C4-2B (cell line): ENCODE measurements at regions not wholly inside any gene's neighbourhood (a gene's known extent, or its start where the extent isn't known, plus 50 kb on each side); places are given as distances from the start of the nearest gene placed in this dataset.

ENCODE experiments used
- H3K27ac ChIP-seq: fragments of 450-650 bp; 2 replicates; pipeline ENCODE4 v1.5.1; 2017
- CTCF ChIP-seq: fragments of 450-650 bp; conservative IDR thresholded peaks from 2 replicates; pipeline ENCODE4 v1.5.1; 2017; ENCODE audit warnings: mild to moderate bottlenecking
- ZFX ChIP-seq: fragments of 450-650 bp; IDR thresholded peaks from 2 replicates; pipeline ENCODE4 v1.6.1; 2017

GRCh38 chr17:14815079-14815478, 450.0 kb downstream of the PMP22 start:
- no peak overlapping the region for H3K27ac ChIP-seq
- TF ChIP-seq ZFX (no peak), CTCF (no peak)

GRCh38 chr17:14813649-14814370, 451.3 kb downstream of the PMP22 start:
- H3K27ac ChIP-seq, result no peak overlapping the region
- TF ChIP-seq ZFX (no peak), CTCF (peak; percentile 42)

- H3K27ac ChIP-seq, result no peak overlapping the region
- TF ChIP-seq ZFX (no peak), CTCF (no peak)
Measured at GRCh38 chr17:14808425-14808824, 456.7 kb downstream of the PMP22 start.

- TF ChIP-seq ZFX, result no peak
- 0 out of 2 replicates have a peak, but pooled peaks have one; percentile 4 for TF ChIP-seq CTCF
Measured at GRCh38 chr17:14805348-14805747, 459.8 kb downstream of the PMP22 start.

DNA sequence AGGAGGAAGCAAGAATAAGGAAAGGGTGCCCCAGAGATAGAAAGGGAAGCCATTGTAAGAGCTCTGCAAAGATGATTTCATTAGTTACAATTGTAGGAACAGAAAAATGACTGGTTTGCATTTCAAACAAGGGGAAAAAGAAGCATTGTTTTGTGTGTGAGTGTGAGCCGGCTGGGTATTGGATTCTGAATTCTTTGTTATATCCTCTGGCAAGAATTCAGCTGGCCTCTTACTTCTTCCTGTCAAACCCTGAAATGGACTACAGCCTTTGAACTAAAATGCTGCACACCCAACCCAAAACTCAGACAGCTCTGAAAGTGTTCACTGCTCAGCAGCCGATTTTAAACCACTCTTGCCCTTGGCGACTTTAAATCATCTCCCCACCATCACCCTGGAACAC, 461.3 kb downstream of the PMP22 start:
- TF ChIP-seq CTCF (no peak), ZFX (no peak)
- no peak overlapping the region for H3K27ac ChIP-seq

More at GRCh38 chr17:14805348-14805747, 459.8 kb downstream of the PMP22 start:
- H3K27ac ChIP-seq, result no peak overlapping the region

DNA sequence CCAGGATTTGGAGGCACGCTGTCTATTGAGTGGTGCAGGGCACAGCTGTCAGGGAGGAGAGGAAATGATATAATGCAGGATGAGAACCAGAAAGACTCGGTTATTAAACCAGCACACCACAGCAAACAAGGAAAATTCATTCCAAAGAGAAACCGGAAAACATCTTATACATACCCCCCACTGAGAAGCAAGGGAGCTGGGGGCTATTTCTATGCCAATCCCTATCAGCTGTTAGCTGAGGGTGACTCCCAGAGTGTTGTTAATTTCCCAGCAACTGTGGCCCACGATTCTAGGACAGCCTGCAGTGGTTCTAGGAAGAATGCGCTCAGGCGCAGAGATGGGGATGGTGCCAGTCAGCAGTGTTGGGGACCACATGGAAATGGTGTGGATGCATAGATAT, 467.3 kb downstream of the PMP22 start:
- no peak overlapping the region for H3K27ac ChIP-seq
- no peak for TF ChIP-seq ZFX

- no peak for TF ChIP-seq ZFX
- no peak for TF ChIP-seq CTCF
- H3K27ac ChIP-seq, result no peak overlapping the region
Measured at GRCh38 chr17:14797021-14797420, 468.1 kb downstream of the PMP22 start.

DNA sequence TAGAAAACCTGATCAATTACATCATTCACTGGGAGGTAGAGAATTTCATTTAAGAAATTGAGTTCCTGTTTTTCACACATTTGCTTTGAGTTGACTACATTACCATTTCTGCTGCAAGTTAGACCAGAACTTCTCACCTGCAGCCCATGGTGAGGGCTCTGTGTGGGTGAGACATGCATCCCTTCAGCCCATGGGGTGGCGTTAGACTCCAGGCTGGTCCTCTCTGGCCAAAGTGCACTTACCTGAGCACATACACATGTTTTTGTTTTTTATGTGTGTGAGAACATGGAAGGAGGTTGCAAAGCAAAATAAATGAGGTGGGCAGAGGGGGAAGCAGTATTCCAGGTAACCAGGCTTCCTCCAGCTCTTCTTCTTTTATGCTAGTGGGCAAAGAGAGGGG, 470.2 kb downstream of the PMP22 start:
- TF ChIP-seq ZFX, result no peak
- no peak for TF ChIP-seq CTCF
- no peak overlapping the region; the same call in 1 of the 2 replicates for H3K27ac ChIP-seq
